ENCODE measurements at regions not wholly inside any gene's neighbourhood (a gene's known extent, or its start where the extent isn't known, plus 50 kb on each side); places are given as distances from the start of the nearest gene placed in this dataset.

- no peak for TF ChIP-seq GABPB1 (CRISPR knock-in tag; IDR thresholded peaks at IDR 0.05)
- TF ChIP-seq, protein P1, sequence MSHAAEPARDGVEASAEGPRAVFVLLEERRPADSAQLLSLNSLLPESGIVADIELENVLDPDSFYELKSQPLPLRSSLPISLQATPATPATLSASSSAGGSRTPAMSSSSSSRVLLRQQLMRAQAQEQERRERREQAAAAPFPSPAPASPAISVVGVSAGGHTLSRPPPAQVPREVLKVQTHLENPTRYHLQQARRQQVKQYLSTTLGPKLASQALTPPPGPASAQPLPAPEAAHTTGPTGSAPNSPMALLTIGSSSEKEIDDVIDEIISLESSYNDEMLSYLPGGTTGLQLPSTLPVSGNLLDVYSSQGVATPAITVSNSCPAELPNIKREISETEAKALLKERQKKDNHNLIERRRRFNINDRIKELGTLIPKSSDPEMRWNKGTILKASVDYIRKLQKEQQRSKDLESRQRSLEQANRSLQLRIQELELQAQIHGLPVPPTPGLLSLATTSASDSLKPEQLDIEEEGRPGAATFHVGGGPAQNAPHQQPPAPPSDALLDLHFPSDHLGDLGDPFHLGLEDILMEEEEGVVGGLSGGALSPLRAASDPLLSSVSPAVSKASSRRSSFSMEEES (CRISPR knock-in tag; IDR thresholded peaks at IDR 0.05): no peak
- no peak for TF ChIP-seq GABPB2 (CRISPR knock-in tag; conservative IDR thresholded peaks at IDR 0.05)
- no peak for TF ChIP-seq EZH2 (IDR thresholded peaks at IDR 0.05; ENCODE audit: borderline replicate concordance, low read depth, low read length)
- no peak for TF ChIP-seq SRF (CRISPR knock-in tag; IDR thresholded peaks at IDR 0.05)
- no peak for TF ChIP-seq ZNF551 (CRISPR knock-in tag; IDR thresholded peaks at IDR 0.05)
- no peak for TF ChIP-seq NRF1 (conservative IDR thresholded peaks at IDR 0.05 in 1 of 2, IDR thresholded peaks at IDR 0.05 in 1 of 2)
- TF ChIP-seq ETV6 (IDR thresholded peaks at IDR 0.05; ENCODE audit: borderline replicate concordance in 1 of 2, low read depth in 2 of 2, low read length in 1 of 2): no peak
- TF ChIP-seq ETV6 (CRISPR knock-in tag; IDR thresholded peaks at IDR 0.05; ENCODE audit: borderline replicate concordance): no peak
- TF ChIP-seq, protein P2, sequence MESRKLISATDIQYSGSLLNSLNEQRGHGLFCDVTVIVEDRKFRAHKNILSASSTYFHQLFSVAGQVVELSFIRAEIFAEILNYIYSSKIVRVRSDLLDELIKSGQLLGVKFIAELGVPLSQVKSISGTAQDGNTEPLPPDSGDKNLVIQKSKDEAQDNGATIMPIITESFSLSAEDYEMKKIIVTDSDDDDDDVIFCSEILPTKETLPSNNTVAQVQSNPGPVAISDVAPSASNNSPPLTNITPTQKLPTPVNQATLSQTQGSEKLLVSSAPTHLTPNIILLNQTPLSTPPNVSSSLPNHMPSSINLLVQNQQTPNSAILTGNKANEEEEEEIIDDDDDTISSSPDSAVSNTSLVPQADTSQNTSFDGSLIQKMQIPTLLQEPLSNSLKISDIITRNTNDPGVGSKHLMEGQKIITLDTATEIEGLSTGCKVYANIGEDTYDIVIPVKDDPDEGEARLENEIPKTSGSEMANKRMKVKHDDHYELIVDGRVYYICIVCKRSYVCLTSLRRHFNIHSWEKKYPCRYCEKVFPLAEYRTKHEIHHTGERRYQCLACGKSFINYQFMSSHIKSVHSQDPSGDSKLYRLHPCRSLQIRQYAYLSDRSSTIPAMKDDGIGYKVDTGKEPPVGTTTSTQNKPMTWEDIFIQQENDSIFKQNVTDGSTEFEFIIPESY (CRISPR knock-in tag; IDR thresholded peaks at IDR 0.05): no peak
- no peak for TF ChIP-seq SMAD2 (IDR thresholded peaks at IDR 0.05; ENCODE audit: low read depth, low read length)
- no peak for TF ChIP-seq MAFK (IDR thresholded peaks at IDR 0.05; ENCODE audit: low read length)
- TF ChIP-seq ZNF57 (CRISPR knock-in tag; IDR thresholded peaks at IDR 0.05): no peak
- TF ChIP-seq ZNF75A (CRISPR knock-in tag; IDR thresholded peaks at IDR 0.05): no peak
- no peak for TF ChIP-seq TGIF2 (CRISPR knock-in tag; IDR thresholded peaks at IDR 0.05)
These were observed 145.6 kb upstream of the ID4 start for GRCh38 chr6:19691465-19692167.
